Endometrium (tissue), 2 donors: ENCODE measurements at regions not wholly inside any gene's neighbourhood (a gene's known extent, or its start where the extent isn't known, plus 50 kb on each side); places are given as distances from the start of the nearest gene placed in this dataset.

Source experiments
- FAIRE-seq: peaks from 2 replicates; lab custom pipeline; 2012; peaks lifted over from hg19 to GRCh38; lab: Jason Lieb, UNC
- donor health status: control.
- donor health status: control.

DNA sequence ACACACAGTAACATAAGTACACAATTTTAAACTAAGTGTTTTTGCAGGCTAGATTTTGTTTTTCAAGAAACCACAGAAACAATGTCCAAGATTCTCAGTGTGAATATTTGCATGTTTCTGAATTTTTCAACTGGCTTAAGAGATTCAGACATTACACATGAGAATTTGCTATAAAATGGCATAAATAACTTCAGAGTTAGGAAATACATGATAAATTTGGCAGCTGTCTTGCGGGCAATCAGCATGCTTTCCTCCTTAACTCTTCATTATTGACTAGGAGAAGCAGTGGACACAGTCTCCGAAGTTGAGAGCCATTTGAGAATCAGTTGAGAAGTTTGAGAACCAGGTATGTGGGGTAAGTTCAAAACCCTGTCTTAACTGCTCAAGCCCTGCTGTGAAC lies 625.6 kb upstream of the SGO1 start:
- no peak for FAIRE-seq

DNA sequence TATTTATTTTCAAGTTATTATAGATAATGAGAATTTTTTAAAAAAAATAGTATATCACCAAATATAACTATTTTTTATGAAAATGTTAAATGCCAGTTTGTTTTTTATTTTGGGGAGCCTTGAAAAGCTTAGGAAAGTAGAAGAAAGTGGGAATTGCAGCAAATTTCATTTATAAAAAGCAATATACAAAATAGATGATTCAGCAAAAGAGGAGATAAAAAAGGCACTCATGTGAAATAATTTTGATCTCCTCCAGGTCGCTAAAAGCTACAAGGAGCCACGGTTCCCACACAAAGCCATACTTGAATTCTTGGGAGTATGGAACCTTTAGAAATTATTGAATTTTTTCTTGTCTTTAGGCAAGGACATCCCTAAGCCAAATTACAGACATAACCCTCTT lies 625.0 kb upstream of the SGO1 start:
- FAIRE-seq, result no peak

DNA sequence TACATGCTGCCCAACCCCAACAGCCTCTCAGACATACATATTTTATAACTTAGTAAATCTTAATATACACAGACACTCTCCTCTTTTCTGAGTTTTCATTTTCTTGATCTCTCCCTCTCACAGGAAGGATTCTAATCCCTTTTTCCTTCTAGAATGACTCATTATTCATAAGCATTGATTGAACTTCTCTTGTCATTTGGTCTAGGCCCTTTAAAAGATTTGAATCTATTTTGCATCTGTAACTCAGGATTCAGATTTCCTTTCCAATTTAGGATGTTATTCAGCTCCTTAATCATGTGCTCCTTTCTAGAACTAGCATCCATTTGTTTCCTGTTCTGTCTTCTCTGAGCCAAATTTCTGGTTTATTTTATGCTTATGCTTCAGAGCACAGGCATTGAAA lies 624.5 kb upstream of the SGO1 start:
- FAIRE-seq, result no peak

- FAIRE-seq, result no peak
Observed at GRCh38 chr3:20809356-20809755, 623.4 kb upstream of the SGO1 start.

DNA sequence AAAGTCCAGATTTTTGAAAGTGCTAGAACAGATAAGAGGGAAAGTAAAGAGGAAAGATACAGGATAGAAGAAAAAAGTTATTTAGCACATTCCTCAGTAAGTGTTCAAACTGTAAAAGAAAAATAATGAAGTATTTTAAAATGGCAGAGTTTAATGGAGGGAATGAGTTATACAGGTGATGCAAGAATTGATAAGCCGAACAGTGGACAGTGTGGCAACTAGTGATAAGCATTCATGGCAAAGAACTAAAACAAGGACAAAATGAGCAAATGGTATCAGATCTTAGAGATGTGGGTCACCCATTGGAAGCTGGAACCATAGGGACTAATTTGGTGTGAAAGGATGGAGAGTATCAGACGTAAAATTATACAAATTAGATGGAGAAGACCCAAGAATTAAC lies 622.9 kb upstream of the SGO1 start:
- no peak for FAIRE-seq

- peak; percentile 95 for FAIRE-seq
Observed at GRCh38 chr3:20798666-20799065, 612.7 kb upstream of the SGO1 start.

DNA sequence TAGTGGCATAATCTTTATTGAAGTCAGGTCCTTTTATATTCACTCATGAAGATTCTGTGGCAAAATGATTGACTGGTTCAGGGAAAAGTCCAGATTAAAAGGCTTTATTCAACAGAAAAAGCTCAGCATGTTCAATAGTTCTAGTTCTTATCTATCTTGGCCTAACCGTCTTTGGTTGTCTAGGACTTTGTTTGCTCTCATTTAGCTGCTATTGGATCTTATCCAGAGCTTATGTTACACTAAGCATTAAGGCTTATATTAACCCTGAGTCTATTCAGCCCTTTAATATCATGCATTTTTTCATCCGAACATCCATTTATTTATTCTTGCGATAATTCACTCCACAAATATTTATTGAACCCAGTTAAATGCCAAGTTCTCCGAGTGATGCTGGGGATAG lies 601.0 kb upstream of the SGO1 start:
- FAIRE-seq, result no peak

DNA sequence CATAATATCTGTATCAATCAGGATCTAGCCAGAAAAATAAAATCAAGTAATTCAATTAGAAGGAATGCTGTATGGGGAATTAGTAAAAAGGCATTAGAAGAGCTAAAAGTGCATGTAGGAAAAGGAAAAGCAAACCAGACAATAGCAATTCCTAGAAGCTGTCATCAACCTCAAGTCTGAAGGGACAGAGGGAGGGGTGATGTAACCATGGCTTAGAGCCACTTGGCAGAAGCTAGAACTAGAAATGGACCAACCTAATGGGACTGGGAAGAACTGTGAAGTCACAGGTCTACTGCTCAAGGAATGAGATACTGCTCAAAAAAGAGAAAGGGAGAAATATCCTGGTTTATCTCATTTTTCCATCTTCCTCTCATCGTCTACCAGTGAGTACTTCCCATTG lies 590.7 kb upstream of the SGO1 start:
- FAIRE-seq, result no peak

- no peak for FAIRE-seq
Observed at GRCh38 chr3:20776286-20776685, 590.3 kb upstream of the SGO1 start.

DNA sequence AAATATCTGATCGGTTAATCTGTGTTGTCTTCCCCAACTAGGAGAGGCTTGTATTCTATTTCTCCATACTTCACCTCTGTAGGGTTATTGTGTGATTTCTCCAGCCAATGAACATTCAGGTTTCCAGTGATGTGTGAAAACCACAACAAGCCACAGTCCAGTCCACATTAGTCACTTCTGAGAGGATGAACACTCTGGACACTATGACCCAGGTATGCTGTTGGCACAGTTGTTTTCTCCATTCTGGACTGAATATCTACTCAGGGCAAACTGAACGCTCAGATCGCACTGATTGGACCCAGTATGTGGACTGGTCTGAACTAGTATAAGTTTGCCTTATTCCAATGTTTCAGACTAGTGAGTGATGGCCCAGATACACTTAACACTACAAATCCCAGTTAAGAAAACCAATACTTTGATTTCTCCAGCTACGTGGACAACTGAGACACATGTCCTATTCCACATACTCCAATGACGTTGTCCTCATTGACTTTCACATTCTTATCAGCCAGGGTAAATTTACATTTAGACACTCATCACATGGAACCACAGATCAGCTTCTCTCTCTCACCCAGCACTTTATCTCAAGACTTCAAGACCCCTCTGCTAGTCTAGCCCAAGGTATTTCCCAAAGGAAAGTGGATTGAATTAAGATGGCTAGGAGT lies 587.4 kb upstream of the SGO1 start:
- no peak for FAIRE-seq

- peak; percentile 93 for FAIRE-seq
Observed at GRCh38 chr3:20772869-20773268, 586.9 kb upstream of the SGO1 start.

- FAIRE-seq, result no peak
Observed at GRCh38 chr3:20769430-20769829, 583.4 kb upstream of the SGO1 start.

DNA sequence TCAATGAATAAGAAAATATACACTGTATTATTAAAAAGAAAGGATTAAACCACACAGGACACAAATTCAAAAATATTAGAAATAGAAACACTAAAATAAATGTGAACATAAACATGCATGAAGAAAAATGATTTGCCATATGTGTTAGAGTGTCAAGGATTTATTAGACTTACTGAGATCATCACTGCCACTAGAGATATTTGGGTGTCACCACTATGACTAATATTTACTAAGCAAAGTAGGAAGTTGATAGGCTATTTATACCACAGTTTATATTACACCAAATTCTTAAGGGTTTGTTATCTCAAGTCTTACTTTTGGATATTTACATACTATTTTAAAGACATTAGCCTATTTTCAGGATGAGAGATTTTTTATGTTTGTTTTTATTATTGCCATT lies 575.0 kb upstream of the SGO1 start:
- FAIRE-seq, result peak; percentile 21

GRCh38 chr3:20752416-20752815 lies 566.4 kb upstream of the SGO1 start:
- FAIRE-seq, result peak; percentile 71

DNA sequence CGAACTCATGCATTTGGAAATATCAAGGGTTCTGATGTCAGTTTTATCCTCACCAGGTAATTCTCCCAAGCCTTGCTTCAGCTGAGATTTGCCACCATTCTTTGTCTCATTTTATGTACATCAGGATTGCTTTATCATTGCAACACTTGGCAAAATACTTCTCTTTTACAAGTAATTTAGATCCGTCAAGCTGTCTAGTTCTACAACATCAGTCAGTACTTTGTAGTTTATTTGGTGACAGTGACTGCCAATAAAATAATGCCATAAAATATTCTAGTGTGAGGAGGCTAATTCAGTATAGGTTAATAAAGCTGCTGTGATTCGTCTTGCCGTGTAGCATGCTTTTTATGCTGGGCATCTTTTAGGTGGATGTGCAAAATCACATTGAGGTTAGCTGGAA lies 565.3 kb upstream of the SGO1 start:
- FAIRE-seq, result no peak

DNA sequence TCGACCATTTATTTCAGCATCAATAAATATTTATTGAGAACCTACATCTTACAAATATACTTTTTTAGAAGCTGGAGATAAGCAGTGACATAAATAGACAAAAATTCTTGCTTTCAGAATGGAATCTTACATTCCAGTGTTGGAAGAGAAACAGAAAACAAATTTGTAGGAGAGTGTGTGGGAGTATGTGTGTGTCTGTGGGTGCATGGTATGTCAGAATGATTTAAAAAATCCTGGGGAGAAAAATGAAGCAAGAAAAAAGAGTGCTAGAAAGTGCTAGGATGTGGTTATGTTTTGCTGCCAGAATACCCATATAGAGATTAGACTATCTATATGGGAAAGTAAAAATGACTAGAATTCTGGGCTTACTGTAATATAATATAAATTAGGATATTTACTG lies 561.7 kb upstream of the SGO1 start:
- peak; percentile 78 for FAIRE-seq

GRCh38 chr3:20743553-20744321 lies 557.7 kb upstream of the SGO1 start:
- FAIRE-seq, result no peak

- no peak for FAIRE-seq
Observed at GRCh38 chr3:20742903-20743552, 557.0 kb upstream of the SGO1 start.

DNA sequence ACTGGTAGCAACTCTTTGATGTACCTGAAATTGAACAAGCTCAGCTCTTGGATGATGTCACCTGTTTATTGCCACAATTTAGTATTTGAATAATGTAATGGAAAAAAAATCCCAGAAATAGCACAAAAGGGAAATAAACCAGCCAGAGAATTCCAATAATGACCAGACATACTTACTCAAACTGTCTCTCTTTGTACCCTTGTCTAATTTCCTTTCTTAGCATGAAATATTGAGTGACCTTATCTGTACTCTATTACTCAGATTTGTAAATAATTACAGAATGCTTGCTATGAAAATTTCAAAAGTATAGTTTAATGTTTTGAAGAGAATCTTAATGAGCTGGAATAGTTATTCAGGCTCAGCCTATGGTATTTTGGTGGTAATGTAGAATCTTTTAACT lies 555.4 kb upstream of the SGO1 start:
- no peak for FAIRE-seq

- FAIRE-seq, result peak; percentile 89
Observed at GRCh38 chr3:20739814-20740213, 553.8 kb upstream of the SGO1 start.

DNA sequence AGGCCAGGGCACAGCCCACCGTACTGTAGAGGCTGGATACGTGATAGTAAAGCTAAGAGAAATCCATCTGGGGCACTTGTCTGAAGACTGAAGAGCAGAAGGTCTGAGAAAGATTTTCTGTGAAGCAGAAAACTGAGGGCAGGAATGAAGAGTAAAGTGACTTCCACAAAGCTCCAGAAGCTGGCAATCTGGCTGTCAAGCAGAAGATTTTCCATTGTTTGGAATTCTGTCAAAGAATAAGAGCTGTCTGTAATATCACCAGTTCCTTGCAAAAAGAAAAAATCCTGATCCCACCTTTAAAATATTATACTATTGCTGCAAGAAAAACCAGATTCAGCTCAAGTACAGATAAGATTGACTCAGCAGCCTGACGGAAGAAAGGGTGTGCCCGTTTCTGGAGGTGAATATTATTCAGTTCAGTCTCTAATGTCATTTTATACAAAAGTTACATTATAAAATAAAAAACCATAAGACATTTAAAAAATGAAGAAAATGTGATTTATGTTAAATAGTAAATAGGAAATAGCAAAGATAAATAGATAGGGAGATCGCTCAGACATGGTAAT lies 550.4 kb upstream of the SGO1 start:
- peak; percentile 23 for FAIRE-seq

DNA sequence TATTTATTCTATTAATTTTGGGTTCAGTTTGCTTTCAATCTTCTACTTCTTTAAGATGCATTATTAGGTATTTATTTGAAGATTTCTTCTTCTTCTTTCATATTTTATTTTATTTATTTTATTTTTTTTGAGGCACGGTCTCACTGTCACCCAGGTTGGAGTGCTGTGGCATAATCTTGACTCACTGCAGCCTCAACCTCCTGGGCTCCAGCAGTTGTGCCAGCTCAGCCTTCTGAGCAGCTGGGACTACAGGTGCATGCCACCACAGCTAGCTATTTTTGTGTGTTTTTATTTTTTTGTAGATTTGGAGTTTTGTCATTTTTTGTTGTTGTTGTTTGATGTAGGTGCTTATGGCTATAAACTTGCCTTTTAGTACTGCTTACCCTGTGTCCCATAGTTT lies 543.2 kb upstream of the SGO1 start:
- FAIRE-seq, result no peak

- no peak for FAIRE-seq
Observed at GRCh38 chr3:20726786-20727185, 540.8 kb upstream of the SGO1 start.
